KMS-11 (cell line): ENCODE measurements at regions not wholly inside any gene's neighbourhood (a gene's known extent, or its start where the extent isn't known, plus 50 kb on each side); places are given as distances from the start of the nearest gene placed in this dataset.

Experiments
- H2AFZ ChIP-seq: fragments of 200-600 bp; sonication (generic); 2 replicates; pipeline ENCODE4 v1.6.1; 2016; ENCODE audit warnings: antibody characterized with exemption, mixed run types, low read depth
- H3K27ac ChIP-seq: fragments of 200-600 bp; sonication (generic); 2 replicates; pipeline ENCODE4 v1.6.1; 2016; ENCODE audit warnings: mild to moderate bottlenecking, mixed run types
- H3K27me3 ChIP-seq: fragments of 200-600 bp; sonication (generic); 2 replicates; pipeline ENCODE4 v1.6.1; 2017; ENCODE audit warnings: mild to moderate bottlenecking, low read depth, mixed run types, moderate library complexity; ENCODE audit not compliant: insufficient read depth
- H3K36me3 ChIP-seq: fragments of 200-600 bp; sonication (generic); 2 replicates; pipeline ENCODE4 v1.6.1; 2017; ENCODE audit warnings: mild to moderate bottlenecking, mixed run types; ENCODE audit not compliant: insufficient read depth
- H3K4me1 ChIP-seq: fragments of 200-600 bp; sonication (generic); 2 replicates; pipeline ENCODE4 v1.6.1; 2016; ENCODE audit warnings: mild to moderate bottlenecking, low read depth, mixed run types; ENCODE audit not compliant: poor library complexity, severe bottlenecking
- H3K4me2 ChIP-seq: fragments of 200-600 bp; sonication (generic); 2 replicates; pipeline ENCODE4 v1.7.0; 2016; ENCODE audit warnings: mild to moderate bottlenecking, mixed run types
- H3K4me3 ChIP-seq: fragments of 200-600 bp; sonication (generic); IDR thresholded peaks from 2 replicates; pipeline ENCODE4 v1.6.1; 2017; ENCODE audit warnings: low read depth, low read length, mixed read lengths; ENCODE audit not compliant: insufficient read depth
- H3K79me2 ChIP-seq: fragments of 200-600 bp; sonication (generic); 2 replicates; pipeline ENCODE4 v1.6.1; 2016; ENCODE audit warnings: low read depth, mixed run types; ENCODE audit not compliant: insufficient read depth
- H3K9ac ChIP-seq: fragments of 200-600 bp; sonication (generic); 2 replicates; pipeline ENCODE4 v1.6.1; 2016; ENCODE audit warnings: mild to moderate bottlenecking, mixed run types
- H4K20me1 ChIP-seq: fragments of 200-600 bp; sonication (generic); 2 replicates; pipeline ENCODE4 v1.6.1; 2016; ENCODE audit warnings: mild to moderate bottlenecking, mixed run types; ENCODE audit not compliant: insufficient read depth
- CTCF ChIP-seq: fragments of 200-600 bp; sonication (generic); conservative IDR thresholded peaks from 2 replicates; pipeline ENCODE4 v1.6.1; 2017; ENCODE audit warnings: low read depth, mild to moderate bottlenecking, antibody characterized with exemption, low read length, moderate library complexity, mixed read lengths

- no peak overlapping the region for H3K27ac ChIP-seq
- H3K4me1 ChIP-seq = no peaks in the 10 kb centered on the region
- H4K20me1 ChIP-seq = no peaks in the 10 kb centered on the region
- H3K9ac ChIP-seq = no peak overlapping the region
- no peaks in the 10 kb centered on the region for H3K79me2 ChIP-seq
- peaks cover 26% of the 10 kb centered on the region for H3K27me3 ChIP-seq
- H3K36me3 ChIP-seq = no peaks in the 10 kb centered on the region
- H2AFZ ChIP-seq = no peak overlapping the region
- H3K4me3 ChIP-seq = no peak overlapping the region
- H3K4me2 ChIP-seq = no peak overlapping the region
- no peak for TF ChIP-seq CTCF
Measured at GRCh38 chr2:239521518-239521815, 120.6 kb upstream of the HDAC4 start.

GRCh38 chr2:239520811-239521517, 120.1 kb upstream of the HDAC4 start:
- peaks cover 26% of the 10 kb centered on the region for H3K27me3 ChIP-seq
- H3K4me2 ChIP-seq = no peak overlapping the region
- H3K36me3 ChIP-seq = no peaks in the 10 kb centered on the region
- H3K4me3 ChIP-seq = no peak overlapping the region
- no peak overlapping the region for H2AFZ ChIP-seq
- H3K4me1 ChIP-seq = no peaks in the 10 kb centered on the region
- TF ChIP-seq CTCF = no peak
- H3K27ac ChIP-seq = no peak overlapping the region
- no peak overlapping the region for H3K9ac ChIP-seq
- no peaks in the 10 kb centered on the region for H4K20me1 ChIP-seq
- H3K79me2 ChIP-seq = no peaks in the 10 kb centered on the region

GRCh38 chr2:239519921-239520585, 119.2 kb upstream of the HDAC4 start:
- Histone ChIP-seq H3K4me3 (no peak overlapping the region), H3K4me1 (no peaks in the 10 kb centered on the region), H4K20me1 (no peaks in the 10 kb centered on the region), H3K79me2 (no peaks in the 10 kb centered on the region), H3K27ac (no peak overlapping the region), H3K9ac (no peak overlapping the region), H3K27me3 (peaks cover 26% of the 10 kb centered on the region), H3K36me3 (no peaks in the 10 kb centered on the region), H2AFZ (no peak overlapping the region), H3K4me2 (no peak overlapping the region)
- TF ChIP-seq CTCF = no peak

GRCh38 chr2:239519089-239519920, 118.5 kb upstream of the HDAC4 start:
- Histone ChIP-seq H3K4me1 (no peaks in the 10 kb centered on the region), H4K20me1 (no peaks in the 10 kb centered on the region), H3K36me3 (no peaks in the 10 kb centered on the region), H2AFZ (no peak overlapping the region), H3K4me3 (no peak overlapping the region), H3K9ac (no peak overlapping the region), H3K27me3 (peaks cover 26% of the 10 kb centered on the region), H3K27ac (no peak overlapping the region), H3K4me2 (no peak overlapping the region), H3K79me2 (no peaks in the 10 kb centered on the region)
- no peak for TF ChIP-seq CTCF
